GOT3 (cell line): ENCODE measurements at regions not wholly inside any gene's neighbourhood (a gene's known extent, or its start where the extent isn't known, plus 50 kb on each side); places are given as distances from the start of the nearest gene placed in this dataset.

Experiments used
- DNase-seq: peaks from one replicate; lab custom pipeline; 2025; ENCODE audit warnings: mixed read lengths; lab: John Stamatoyannopoulos, UW

DNA sequence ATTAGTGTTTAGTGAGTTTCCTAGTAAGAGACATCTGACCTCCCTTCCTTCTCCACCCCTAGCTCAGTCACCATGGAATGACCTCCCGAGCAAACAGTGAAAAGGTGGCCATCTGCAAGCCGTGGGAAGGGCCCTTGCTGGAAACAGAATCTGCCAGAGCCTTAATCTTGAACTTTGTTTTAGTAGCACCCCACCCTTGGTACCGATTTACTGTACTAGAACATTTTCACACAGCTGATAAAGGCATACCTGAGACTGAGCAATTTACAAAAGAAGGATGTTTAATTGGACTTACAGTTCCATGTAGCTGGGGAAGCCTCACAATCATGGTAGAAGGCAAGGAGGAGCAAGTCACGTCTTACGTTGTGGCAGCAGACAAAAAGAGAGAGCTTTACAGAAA is 655.8 kb downstream of the TSN start:
- DNase-seq: no peak

DNA sequence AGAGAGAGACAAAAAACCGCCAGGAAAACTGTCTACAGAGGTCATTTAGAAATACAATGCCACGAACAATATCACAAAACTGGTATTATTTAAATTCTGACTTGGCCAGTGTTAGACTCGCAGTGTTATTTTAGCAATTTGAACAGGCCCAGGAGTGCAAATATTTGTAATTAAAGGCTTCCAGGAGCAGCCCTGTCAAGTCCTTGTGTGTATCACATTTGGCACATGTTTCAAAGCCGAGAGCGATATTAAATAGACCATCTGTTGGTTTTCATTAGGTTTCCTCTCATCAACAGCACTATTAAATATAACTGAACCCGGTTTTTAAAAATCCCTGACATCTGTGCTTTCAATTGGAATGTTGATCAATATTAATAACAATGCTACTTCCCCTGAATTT is 656.9 kb downstream of the TSN start:
- no peak for DNase-seq

DNA sequence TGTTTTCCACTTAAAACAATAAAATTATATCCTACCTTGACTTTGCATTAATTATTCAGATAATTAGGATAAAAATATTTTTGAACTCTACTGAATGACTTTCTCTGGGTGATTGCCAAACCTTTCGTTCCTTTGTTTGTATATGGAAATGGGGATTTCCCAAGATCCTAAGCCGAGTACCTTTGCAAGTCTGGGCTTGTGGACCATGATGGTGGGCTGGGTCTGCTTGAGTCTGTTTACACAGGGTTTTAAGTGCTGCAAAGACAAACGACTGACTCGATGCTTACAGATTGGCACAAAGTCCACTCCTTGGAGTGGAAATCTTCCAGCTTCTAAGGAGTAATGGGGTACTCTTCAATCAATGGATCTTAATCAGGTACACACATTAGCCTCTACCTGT is 659.5 kb downstream of the TSN start:
- no peak for DNase-seq

DNA sequence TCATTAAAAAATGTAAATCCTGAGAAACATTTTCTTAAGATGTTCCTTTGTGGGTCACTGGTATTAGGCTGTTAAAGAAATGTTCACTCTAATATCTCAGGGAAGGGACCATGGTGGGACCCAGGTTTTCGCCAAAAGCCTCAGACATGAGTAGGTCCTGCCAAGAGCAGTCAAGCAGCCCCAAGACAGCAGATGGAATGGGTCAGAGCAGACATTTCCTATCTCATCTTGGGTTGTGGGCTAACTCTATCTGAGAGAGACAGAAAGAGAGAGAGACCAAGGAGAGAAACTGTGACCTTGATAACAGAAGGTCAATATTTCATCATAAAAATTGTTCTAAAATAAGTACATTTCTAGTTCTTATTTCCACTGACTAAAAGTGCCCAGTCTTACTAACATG is 661.7 kb downstream of the TSN start:
- no peak for DNase-seq

DNA sequence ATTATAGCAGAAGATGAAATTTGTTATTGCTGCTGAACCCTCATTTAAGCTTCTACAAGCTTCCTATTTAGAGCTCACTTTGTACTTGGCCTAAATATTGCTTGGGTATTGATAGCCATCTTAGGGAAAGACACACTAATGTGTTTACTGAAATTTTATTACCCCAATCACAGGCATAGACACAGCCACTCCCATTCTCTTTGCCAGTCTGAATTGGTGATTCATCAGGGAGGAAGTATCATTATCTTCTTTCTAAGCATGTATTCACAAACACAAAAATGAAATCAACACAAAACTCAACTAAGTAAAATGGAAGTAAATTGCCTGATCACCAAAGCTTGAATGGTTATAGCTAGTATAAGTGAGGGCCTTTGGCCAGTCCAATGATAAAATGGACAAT is 666.3 kb downstream of the TSN start:
- no peak for DNase-seq

DNA sequence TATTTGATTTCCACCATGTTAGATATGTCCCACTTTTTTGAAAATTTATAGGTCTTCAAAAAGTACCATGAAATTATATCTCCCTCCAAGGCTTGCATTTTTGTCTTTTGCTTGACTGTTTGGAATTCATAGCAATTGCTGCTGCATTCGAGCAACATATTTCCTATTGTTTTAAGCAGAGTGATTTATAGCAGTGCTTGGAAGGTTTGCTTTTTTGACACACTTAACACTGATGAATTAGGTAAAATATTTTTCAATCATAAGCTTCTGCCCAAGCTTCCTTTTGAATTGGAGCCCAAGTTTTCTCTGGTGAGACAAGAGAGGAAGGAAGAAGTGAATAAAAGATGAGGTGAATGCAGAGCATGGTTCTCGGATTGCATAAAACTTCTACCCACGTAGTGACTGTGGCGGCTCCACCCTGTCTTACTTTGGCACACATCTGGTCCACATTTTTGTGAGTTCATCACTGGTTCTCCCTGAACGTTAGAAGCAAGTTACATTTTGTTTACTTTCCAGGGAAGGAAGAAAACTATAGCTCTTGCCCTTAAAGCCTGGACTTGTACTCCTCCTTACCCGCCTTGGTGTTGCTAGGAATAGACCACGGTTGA is 667.0 kb downstream of the TSN start:
- DNase-seq: no peak

DNA sequence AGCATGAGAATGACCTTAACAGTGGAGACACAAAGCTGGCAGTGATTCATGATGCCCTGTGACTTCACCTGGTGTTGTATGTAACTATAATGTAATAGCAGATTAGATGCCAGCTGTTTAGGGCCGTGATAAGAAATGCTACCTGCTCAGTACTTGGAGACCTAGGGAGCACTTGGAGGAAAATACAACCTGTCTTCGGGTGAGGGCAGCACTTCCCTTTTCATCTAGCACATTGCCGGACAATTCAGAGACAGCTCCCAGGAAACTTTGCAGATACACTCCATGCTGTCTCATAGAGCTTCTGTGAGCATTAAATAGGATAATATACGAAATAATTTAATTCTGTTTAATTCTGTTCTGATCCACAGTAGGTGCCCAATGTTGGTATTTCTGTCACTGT is 668.5 kb downstream of the TSN start:
- no peak for DNase-seq

DNA sequence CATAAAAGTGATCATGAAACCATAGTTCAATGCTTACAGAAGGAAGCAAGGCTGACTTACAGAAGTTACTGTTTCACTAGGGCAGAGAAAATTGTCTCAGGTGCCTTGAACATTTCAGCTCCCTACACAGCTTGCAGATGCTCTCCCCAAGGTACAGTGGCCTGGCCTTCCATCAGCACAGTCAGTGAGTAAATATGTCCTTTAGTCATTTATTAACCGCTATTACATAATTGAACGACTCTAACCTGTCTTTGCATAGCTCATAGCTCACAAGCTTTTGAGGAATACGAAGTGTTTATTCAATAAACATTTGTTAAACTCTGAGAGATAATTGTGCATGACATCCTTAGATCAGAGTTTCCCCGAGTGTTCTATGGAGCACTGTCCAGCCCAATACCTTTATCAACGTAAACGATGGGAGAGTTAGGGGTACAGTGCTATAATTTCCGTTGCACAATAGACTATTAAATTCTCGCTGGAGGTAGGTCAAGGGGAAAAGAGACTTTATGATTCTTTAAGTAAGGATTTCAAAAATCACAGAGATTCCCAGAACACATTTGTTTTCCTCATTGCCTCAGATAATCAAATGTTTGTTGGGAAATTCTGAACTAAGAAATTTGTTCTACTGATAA is 677.8 kb downstream of the TSN start:
- no peak for DNase-seq

DNA sequence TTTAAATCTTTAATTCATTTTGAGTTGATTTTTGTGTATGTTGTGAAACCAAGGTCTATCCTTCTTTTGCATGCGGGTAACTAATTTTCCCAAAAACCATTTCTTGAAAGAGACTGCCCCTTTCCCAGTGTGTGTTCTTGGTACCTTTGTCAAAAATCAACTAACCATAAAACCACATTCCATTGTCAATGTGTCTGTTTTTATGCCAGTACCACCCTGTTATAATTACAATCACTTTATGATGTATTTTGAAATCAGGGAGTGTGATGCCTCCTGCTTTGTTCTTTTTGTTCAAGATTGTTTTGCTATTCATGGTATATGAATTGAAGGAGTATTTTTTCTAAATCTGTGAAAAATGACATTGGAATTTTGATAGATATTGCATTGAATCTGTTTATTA is 689.6 kb downstream of the TSN start:
- DNase-seq: no peak

DNA sequence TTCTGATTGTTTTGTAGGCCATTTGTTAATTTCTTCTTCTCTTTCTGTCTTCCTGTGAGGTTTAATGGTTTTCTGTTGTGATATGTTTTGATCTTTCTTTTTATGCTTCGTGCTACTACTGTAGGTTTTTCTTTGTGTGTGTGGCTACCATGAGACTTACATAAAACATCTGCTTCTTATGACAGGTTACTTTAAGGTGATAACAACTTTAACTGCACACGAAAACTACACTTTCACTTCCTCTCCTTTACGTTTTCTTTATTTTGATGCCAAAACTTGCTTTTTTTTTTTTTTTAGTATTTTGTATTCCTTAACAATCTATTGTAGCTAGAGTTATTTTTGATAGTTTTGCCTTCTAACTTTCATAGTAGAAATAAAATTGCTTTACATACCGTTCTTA is 691.3 kb downstream of the TSN start:
- DNase-seq: no peak

DNA sequence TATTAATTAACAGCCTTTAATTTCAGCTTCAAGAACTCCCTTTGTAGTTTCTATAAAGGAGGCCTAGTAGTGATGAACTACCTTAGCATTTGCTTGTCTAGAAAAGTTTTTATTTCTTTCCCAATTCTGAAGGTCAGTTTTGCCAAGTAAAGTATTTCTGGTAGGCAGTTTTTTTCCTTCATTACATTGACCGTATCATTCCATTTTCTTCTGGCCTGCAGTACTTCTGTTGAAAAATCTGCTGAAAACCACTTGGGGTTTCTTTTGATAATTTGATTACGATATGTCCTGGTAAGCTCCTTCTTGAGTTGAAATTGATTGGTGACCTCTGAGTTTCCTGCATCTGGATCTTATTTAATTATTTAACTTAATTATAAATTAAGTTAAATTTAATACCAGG is 691.8 kb downstream of the TSN start:
- no peak for DNase-seq

DNA sequence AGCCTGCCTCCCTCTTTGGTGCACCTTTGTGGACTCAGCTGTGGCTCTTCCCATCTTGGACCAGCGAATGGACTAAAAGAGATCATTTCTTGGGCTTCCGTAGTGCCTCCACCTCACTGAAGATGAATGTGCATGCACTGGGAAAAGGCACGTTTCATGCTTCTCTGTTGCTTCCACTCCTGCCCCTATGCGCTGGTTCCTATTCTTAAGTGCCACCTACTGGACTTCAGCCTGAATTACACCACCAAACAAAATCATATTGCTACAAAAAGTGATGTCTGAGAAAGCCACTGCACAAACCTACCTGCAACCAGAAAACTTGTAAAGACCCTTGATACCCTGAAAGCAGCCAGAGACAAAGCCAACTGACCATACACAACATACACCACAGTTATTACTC is 695.6 kb downstream of the TSN start:
- DNase-seq: no peak

DNA sequence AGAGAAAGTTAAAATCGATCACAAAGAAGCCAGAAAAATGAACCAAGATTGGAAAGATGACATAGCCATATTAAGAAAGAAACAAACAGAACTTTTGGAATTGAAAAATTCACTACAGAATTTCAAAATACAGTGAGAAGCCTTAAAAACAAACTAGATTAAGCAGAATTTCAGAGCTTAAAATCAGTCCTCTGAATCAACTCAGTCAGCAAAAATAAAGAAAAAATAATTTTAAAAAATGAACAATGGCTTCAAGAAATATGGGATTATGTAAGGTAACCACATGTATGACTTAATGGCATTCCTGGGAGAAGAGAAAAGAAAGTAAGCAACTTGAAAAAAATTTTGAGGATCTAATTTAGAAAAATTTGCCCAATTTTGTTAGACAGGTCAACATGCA is 696.2 kb downstream of the TSN start:
- DNase-seq: no peak

DNA sequence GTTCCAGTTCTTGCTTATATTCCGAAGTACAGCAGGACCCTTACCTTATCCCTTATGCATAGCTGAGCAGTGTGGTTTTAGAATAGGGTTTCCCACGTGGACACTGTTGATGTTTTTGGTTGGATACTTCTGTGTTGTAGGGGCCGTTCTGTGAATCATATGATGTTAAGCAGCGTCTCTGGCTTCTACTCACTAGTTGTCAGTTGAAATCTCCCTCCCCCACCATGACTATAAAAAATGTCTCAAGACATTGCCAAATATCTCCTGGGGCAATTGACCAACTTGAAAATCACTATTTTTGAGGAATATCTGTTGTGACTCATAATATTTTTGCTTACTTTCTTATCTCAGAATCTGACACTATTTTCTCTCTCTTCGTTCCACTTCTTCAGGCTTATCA is 713.7 kb downstream of the TSN start:
- DNase-seq: no peak

DNA sequence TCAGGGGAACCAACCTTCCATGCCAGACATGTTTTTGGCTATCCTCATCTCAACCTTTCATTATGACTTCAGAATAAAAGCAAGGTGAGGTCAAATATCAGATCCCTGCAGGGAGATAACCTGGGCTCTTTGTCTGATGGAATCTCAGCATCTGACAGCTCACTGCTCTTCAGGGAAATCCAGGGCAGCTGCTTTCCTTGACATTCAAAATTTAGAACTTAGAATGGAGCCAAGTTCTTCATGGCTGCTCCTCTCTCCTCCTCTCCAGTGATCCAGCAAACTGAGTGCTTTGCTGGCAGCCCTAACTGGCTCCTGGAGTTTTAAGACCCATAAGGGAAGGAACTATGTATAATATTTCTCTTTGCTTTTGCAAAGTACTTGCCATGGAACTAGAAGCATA is 716.3 kb downstream of the TSN start:
- DNase-seq: no peak

DNA sequence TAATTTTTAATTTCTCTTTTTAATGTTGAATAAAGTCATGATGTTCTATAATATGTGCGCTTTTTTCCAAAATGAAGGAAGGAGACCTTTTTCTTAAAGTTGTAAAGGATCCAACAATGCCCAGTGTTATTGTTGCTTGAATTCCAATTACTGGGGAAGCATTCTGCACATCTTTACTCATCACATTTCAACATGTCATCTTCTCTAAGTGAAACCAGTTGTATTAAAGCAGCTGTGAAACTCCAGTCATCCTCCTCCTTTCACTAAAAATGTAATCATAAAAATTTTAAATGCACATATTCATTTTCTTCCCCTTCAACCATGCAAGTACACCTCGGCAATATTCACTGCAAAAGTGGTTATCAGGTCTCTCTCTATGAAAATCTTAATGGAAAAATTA is 722.7 kb downstream of the TSN start:
- no peak for DNase-seq

DNA sequence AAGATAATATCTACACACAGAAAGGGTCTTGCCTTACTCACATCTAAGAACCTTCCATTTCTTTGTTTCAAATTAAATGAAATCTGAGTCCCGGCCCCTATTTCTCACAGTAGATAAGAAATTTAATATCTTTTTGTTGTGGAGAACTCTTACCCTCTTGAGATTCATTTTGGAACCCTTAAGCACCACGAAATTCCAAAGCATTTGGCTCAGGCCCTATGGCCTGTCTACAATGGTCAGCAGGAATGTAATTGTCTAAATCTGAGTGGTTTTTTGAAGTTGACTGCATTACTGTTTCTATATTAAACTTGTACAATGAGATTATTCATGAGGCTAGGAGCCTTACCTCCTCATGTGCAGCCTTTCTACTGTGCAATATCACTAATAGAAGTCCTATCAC is 723.3 kb downstream of the TSN start:
- no peak for DNase-seq

DNA sequence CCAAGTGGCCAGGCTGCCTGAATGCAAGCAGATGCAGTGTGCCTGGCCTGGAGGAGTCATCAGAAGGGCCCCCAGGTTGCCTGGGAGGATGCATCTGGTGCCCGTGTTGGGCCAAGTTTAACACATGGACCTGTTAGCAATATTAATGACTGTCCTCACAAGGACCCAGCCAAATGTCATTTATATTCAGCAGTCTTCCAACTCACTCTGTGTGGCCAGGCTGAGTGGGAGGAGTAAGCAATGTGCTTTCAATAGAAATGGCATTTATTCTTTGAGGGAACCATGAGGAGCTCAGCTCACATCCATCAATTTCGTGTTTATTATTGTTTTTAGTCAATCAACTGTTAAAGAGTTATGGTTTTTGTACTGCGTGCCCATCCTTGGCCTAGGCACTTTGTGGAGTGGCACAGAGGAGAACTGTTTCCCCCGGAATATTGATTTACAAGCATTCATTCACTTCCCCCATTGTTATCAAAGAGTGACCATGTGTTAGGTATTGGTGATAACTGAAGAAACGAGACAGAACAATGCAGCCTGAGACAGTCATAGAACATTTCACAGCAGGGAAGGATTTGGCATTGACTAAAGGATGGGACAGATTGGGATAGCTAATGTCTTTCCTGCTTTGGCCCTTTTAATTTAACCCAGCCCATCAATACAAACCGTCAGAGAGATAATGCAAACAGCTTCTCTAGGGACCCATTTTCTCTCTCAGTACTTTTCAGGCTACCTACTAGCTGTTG is 725.2 kb downstream of the TSN start:
- no peak for DNase-seq

DNA sequence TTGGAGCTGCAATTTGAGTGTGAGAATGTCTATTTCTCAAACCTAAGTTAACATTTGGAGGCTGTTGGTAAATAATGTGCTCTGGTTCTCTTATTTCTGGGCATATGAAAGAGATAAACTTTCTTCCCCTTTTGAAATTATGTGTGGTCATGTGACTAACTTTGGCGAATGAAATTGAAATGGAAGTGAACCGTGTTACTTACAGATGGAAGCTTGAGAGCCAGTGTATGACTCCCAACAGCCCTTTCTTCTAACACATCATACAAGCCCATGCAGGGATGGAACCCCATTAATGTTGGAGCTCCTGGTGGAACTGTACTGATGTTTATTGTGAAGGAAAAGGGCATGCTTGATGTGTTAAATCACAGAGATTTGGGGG is 725.8 kb downstream of the TSN start:
- DNase-seq: no peak

DNA sequence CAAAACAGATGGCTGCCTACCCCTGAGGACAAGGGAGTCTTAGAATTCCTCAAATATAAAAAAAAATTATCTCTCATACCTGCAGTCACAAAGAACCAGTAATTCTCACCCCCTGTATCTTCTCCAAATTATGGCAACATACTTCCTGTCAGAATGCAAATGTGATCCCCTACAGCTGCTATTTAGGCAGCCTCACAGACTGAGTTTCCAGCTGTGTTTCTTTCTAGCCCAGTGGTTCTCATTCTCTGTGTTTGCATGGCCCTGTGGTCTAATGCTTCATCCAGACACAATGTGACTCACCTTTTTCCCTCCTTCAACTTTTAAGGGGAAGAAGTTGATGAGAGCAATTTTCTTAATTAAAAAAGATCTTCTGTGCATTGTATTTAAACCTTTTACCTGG is 726.3 kb downstream of the TSN start:
- no peak for DNase-seq

DNA sequence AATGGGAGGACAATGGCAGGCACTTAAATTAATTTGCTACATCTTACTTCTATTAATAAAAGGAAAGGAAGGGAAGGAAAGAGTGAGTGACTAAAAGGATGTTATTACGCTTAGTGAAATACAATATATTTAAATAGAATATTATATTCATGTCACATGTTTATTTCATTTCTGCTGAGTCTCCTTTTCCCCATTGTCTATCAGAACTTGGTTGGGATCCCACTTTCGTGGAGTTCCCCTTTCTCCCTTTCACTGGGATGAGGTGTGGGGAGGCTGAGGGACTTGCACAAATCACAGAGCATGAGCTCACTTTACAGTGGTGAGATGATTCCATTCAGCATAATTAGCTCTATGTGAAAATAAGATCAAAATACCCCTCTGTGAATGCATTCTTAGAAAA is 730.6 kb downstream of the TSN start:
- no peak for DNase-seq

DNA sequence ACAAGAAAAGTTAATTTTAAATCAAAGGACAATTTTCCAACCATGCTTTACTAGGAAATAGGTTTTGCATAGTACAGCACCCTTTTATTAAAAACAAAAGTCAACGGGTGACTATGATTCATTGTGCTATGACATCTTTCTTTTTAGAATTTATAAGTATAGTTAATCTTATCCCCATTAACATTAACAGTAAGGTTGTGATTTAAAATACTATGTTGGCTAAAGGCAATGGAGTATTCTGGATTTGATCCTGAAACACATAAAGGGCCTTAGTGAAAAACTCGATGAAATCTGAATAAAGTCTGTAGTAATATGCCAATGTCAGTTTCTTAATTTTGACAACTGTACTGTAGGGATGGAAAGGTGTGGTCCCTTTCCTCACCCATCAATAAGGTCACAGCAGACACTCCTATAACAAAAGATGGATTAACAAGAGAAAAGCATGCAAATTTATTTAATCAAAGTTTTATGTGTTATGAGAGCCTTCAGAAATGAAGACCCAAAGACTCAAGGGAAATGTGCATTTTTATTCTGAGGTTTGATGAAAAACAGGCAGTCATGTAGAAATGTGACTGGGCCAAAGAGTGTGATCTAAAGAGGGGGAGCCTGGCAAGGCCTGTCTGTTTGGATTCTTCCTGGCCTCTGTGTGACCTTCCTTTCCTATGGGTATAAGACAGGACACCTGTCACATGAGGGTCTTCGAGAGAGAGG is 731.4 kb downstream of the TSN start:
- no peak for DNase-seq

DNA sequence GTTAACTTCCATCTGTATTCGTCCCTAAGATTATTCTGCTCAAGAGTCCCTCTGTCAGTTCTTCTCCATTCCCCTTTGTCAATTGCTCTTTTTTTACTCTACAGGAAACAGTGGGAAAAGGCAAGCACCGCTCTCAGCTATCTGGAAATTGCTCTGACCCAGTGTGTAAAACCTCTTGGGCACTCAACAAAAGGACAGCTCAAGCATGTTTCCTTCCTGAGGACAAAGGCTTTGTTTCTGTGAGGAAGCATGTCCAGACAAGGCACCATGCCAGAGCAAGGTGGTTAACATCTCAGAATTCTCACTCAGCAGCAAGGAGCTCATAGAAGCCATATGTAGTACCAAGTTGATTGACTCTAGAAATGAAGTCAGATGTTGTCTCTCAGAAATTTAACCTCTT is 735.6 kb downstream of the TSN start:
- DNase-seq: no peak
